ENCODE measurements at regions not wholly inside any gene's neighbourhood (a gene's known extent, or its start where the extent isn't known, plus 50 kb on each side); places are given as distances from the start of the nearest gene placed in this dataset.

DNA sequence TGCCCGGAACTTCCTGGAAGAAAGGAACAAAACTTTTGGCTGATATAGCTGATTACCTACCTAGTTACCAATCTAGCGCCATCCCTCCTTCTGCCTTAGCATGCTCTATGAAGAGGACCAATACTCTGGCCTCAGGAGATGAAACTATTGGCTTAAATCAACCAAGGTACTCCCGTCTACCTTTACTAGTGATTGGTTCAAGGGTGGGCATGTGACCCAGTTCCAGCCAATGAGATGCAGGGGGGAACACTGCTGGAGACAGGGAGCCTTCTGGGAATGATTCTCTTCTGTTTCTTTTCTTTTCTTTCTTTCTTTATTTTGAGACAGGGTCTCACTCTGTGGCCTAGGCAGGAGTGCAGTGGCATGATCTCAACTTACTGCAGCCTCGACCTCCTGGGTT lies 72.6 kb upstream of the CCDC167 start:
- no peak for DNase-seq (ENCODE audit: low spot score)
- H3K27me3 ChIP-seq = no peaks in the 10 kb centered on the region
- no peaks in the 10 kb centered on the region for H3K4me1 ChIP-seq
- no peaks in the 10 kb centered on the region for H3K36me3 ChIP-seq
- TF ChIP-seq, protein P1, sequence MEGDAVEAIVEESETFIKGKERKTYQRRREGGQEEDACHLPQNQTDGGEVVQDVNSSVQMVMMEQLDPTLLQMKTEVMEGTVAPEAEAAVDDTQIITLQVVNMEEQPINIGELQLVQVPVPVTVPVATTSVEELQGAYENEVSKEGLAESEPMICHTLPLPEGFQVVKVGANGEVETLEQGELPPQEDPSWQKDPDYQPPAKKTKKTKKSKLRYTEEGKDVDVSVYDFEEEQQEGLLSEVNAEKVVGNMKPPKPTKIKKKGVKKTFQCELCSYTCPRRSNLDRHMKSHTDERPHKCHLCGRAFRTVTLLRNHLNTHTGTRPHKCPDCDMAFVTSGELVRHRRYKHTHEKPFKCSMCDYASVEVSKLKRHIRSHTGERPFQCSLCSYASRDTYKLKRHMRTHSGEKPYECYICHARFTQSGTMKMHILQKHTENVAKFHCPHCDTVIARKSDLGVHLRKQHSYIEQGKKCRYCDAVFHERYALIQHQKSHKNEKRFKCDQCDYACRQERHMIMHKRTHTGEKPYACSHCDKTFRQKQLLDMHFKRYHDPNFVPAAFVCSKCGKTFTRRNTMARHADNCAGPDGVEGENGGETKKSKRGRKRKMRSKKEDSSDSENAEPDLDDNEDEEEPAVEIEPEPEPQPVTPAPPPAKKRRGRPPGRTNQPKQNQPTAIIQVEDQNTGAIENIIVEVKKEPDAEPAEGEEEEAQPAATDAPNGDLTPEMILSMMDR (IDR thresholded peaks at IDR 0.05) = no peak
- H3K27ac ChIP-seq = no peak overlapping the region
- no peak overlapping the region for H3K4me3 ChIP-seq
- no peaks in the 10 kb centered on the region for H3K9me3 ChIP-seq

- no peak for DNase-seq (ENCODE audit: low spot score)
These were observed 70.9 kb upstream of the CCDC167 start for GRCh38 chr6:37570482-37571133.

DNA sequence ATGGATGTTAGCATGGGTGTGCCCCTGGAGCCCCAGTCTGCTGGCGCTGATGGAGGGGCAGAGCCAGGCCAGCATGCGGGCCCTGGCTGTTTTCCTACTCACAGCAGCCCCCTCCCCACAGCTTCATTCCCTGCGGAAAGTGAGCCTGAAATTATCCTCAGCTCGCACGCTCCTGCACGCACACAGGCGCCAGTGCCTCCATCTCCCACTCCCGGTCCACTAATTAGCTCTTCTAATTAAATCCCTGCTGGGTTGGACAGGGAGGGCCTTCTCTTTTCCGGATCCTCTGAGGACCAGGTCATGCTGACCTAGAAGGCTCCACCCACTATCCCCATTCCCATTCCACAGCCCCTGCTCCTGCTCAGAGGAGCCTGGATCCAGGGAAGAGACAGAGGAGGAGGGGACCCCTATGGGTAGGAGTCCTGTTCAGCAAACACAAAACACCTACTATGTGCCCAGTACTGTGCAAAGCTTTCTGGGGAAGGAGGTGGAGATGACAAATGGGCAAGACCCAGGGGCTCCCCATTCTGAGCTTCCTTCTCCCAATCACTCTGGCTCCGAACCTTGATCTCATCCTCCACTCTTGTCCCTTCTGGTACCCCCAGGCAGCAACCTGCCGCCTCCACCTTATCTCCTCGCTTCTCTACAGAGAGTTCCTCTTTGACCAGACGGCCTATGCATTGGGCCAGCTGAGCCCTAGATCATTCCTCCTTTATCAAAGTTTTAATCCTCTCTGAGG lies 70.2 kb upstream of the CCDC167 start:
- no peak for DNase-seq (ENCODE audit: low spot score)
- no peaks in the 10 kb centered on the region for H3K36me3 ChIP-seq
- no peak overlapping the region for H3K4me3 ChIP-seq
- no peaks in the 10 kb centered on the region for H3K9me3 ChIP-seq
- H3K27me3 ChIP-seq = no peaks in the 10 kb centered on the region
- TF ChIP-seq, protein P1 (IDR thresholded peaks at IDR 0.05) = no peak
- no peak overlapping the region for H3K27ac ChIP-seq
- H3K4me1 ChIP-seq = peaks cover 0 to 14% of the 10 kb centered on the region in 2 donors

More at GRCh38 chr6:37570482-37571133, 70.9 kb upstream of the CCDC167 start:
- H3K4me1 ChIP-seq = peaks cover 0 to 7% of the 10 kb centered on the region in 2 donors
- H3K27ac ChIP-seq = no peak overlapping the region
- TF ChIP-seq, protein P1 (IDR thresholded peaks at IDR 0.05) = no peak
- no peaks in the 10 kb centered on the region for H3K36me3 ChIP-seq
- no peaks in the 10 kb centered on the region for H3K27me3 ChIP-seq
- no peaks in the 10 kb centered on the region for H3K9me3 ChIP-seq
- no peak overlapping the region for H3K4me3 ChIP-seq

- H3K4me3 ChIP-seq = no peak overlapping the region
- H3K4me1 ChIP-seq = peaks cover 0 to 15% of the 10 kb centered on the region in 2 donors
- no peaks in the 10 kb centered on the region for H3K9me3 ChIP-seq
- H3K27me3 ChIP-seq = no peaks in the 10 kb centered on the region
- H3K27ac ChIP-seq = no peak overlapping the region
- H3K36me3 ChIP-seq = no peaks in the 10 kb centered on the region
- no peak for DNase-seq (ENCODE audit: low spot score)
- TF ChIP-seq, protein P1 (IDR thresholded peaks at IDR 0.05) = no peak
These were observed 69.6 kb upstream of the CCDC167 start for GRCh38 chr6:37569317-37569716.

DNA sequence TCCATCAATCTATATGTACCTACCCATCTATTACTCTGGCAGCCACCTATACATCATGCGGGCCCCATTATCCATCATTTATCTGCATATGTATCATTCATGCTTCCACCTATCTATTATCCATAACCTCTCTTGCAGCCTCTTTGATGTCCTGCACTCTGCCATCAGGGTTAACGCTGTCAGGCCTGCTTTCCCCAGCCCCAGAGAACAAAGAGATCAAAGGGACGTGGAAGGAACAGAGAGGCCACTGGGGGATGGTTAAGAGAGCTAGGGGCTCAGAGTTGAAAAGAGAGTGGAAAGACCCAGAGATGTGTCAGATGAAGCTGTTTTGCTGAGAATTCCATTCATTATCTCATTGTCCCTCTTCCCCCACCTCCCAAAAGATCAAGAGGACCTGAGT lies 67.3 kb upstream of the CCDC167 start:
- Histone ChIP-seq H3K4me1 (peaks cover 0 to 15% of the 10 kb centered on the region in 2 donors), H3K4me3 (no peak overlapping the region), H3K27me3 (no peaks in the 10 kb centered on the region), H3K9me3 (no peaks in the 10 kb centered on the region), H3K27ac (no peak overlapping the region), H3K36me3 (no peaks in the 10 kb centered on the region)
- DNase-seq (ENCODE audit: low spot score) = no peak
- TF ChIP-seq, protein P1 (IDR thresholded peaks at IDR 0.05) = no peak
